OCI-LY3 (cell line): ENCODE measurements at regions not wholly inside any gene's neighbourhood (a gene's known extent, or its start where the extent isn't known, plus 50 kb on each side); places are given as distances from the start of the nearest gene placed in this dataset.

Experiments
- H2AFZ ChIP-seq: fragments of 200-600, 300-600 bp; shearing (Covaris generic); 2 replicates; pipeline ENCODE4 v1.6.0; 2014; ENCODE audit warnings: antibody characterized with exemption, low read depth, low read length
- H3K27ac ChIP-seq: fragments of 200-600, 300-600 bp; sonication (generic); 2 replicates; pipeline ENCODE4 v1.5.1; 2014; ENCODE audit warnings: mild to moderate bottlenecking, low read length, moderate library complexity, mixed read lengths
- H3K27me3 ChIP-seq: fragments of 200-600, 300-600 bp; sonication (generic); 2 replicates; pipeline ENCODE4 v1.6.1; 2014; ENCODE audit warnings: low read depth, low read length, mixed read lengths
- H3K36me3 ChIP-seq: fragments of 200-600, 300-600 bp; sonication (generic); replicated peaks from 2 replicates; pipeline ENCODE3; 2014; ENCODE audit warnings: low read depth, low read length, mixed read lengths
- H3K4me1 ChIP-seq: fragments of 300-600, 200-600 bp; sonication (generic); 2 replicates; pipeline ENCODE4 v1.6.1; 2014; ENCODE audit warnings: low read length, mixed read lengths
- H3K4me2 ChIP-seq: fragments of 200-600, 300-600 bp; sonication (generic); 2 replicates; pipeline ENCODE4 v1.6.1; 2014; ENCODE audit warnings: low read length, mixed read lengths
- H3K4me3 ChIP-seq: fragments of 300-600, 200-600 bp; sonication (generic); 2 replicates; pipeline ENCODE4 v1.5.1; 2014; ENCODE audit warnings: antibody characterized with exemption, mild to moderate bottlenecking, low read length, moderate library complexity
- H3K79me2 ChIP-seq: fragments of 300-600, 200-600 bp; shearing (Covaris generic); 2 replicates; pipeline ENCODE4 v1.6.1; 2014; ENCODE audit warnings: mild to moderate bottlenecking, low read length, mixed read lengths
- H3K9ac ChIP-seq: fragments of 300-600, 200-600 bp; shearing (Covaris generic); 2 replicates; pipeline ENCODE4 v1.6.0; 2014; ENCODE audit warnings: mild to moderate bottlenecking, low read length, moderate library complexity
- H3K9me3 ChIP-seq: fragments of 200-600, 300-600 bp; shearing (Covaris generic); 2 replicates; pipeline ENCODE4 v1.6.1; 2014; ENCODE audit warnings: low read length, mixed read lengths; ENCODE audit not compliant: insufficient read depth
- H4K20me1 ChIP-seq: fragments of 200-600, 300-600 bp; sonication (generic); 2 replicates; pipeline ENCODE4 v1.6.1; 2016; ENCODE audit warnings: low read length, mixed read lengths; ENCODE audit not compliant: insufficient read depth
- EZH2phosphoT487 ChIP-seq: fragments of 200-600 bp; shearing (Covaris generic); IDR thresholded peaks from 2 replicates; pipeline ENCODE4 v1.6.1; 2018; ENCODE audit warnings: antibody characterized with exemption, mixed run types, low read depth
- TF ChIP-seq, protein P1 (sequence below): fragments of 200-600, 300-600 bp; sonication (generic); IDR thresholded peaks from 2 replicates; pipeline ENCODE4 v1.5.1; 2014; ENCODE audit warnings: antibody characterized with exemption, low read length, low read depth

DNA sequence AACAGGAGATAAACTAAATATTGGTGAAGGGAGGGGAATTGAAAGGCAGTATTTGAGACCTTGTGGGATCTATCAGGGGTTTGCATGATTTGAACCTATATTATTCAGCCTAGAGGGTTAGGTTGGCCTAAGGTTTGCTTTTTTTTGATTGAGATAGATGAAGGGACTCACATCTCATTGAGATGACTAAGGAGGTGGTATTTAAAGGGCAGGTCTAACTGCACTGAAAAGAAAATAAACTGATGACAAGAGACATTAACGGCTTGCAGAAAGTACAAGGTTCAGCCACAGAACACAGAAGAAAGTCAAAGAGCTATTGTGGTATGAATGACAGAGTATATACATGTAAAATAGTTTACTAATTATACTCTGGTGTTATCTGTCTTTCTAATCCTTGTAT lies 412.7 kb downstream of the CDH10 start:
- H2AFZ ChIP-seq = no peak overlapping the region
- H3K4me3 ChIP-seq = no peak overlapping the region
- no peaks in the 10 kb centered on the region for H3K36me3 ChIP-seq
- TF ChIP-seq EZH2phosphoT487 = no peak
- TF ChIP-seq, protein P1, sequence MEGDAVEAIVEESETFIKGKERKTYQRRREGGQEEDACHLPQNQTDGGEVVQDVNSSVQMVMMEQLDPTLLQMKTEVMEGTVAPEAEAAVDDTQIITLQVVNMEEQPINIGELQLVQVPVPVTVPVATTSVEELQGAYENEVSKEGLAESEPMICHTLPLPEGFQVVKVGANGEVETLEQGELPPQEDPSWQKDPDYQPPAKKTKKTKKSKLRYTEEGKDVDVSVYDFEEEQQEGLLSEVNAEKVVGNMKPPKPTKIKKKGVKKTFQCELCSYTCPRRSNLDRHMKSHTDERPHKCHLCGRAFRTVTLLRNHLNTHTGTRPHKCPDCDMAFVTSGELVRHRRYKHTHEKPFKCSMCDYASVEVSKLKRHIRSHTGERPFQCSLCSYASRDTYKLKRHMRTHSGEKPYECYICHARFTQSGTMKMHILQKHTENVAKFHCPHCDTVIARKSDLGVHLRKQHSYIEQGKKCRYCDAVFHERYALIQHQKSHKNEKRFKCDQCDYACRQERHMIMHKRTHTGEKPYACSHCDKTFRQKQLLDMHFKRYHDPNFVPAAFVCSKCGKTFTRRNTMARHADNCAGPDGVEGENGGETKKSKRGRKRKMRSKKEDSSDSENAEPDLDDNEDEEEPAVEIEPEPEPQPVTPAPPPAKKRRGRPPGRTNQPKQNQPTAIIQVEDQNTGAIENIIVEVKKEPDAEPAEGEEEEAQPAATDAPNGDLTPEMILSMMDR = no peak
- no peak overlapping the region for H3K9ac ChIP-seq
- H3K27ac ChIP-seq = no peak overlapping the region
- H3K9me3 ChIP-seq = no peaks in the 10 kb centered on the region
- H3K79me2 ChIP-seq = no peaks in the 10 kb centered on the region
- H3K27me3 ChIP-seq = no peaks in the 10 kb centered on the region
- H3K4me2 ChIP-seq = no peak overlapping the region
- H4K20me1 ChIP-seq = no peaks in the 10 kb centered on the region
- H3K4me1 ChIP-seq = peaks cover 8% of the 10 kb centered on the region

DNA sequence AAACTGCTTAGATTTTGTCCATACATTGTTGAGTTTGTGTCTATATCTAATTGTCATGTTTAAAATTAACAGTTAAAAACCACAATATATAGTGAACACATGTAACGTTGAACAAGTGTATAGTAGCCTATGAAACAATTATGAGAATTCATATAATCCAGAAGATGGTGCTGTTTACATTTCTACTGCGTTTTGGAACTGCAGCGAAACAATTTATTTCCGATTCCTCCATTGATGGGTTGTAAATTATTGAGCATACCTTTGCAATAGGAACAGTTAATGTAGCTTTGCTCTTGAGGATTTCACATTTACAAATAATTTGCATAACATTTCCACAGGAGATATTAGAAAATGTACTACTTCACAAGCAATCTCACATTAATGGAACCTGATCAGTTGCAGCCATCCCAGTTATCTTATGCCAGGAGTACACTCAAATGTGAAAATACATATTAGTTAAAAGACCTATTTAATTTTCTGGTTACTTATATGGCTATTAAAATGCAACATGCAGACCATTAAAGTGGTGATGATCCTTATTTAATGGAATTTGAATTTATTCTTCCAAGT lies 411.8 kb downstream of the CDH10 start:
- Histone ChIP-seq H3K79me2 (no peaks in the 10 kb centered on the region), H3K36me3 (no peaks in the 10 kb centered on the region), H3K4me1 (peaks cover 8% of the 10 kb centered on the region), H3K9ac (no peak overlapping the region), H3K4me2 (no peak overlapping the region), H4K20me1 (no peaks in the 10 kb centered on the region), H3K27ac (no peak overlapping the region), H2AFZ (no peak overlapping the region), H3K9me3 (no peaks in the 10 kb centered on the region), H3K4me3 (no peak overlapping the region), H3K27me3 (no peaks in the 10 kb centered on the region)
- no peak for TF ChIP-seq EZH2phosphoT487
- TF ChIP-seq, protein P1 = peak; percentile 50

DNA sequence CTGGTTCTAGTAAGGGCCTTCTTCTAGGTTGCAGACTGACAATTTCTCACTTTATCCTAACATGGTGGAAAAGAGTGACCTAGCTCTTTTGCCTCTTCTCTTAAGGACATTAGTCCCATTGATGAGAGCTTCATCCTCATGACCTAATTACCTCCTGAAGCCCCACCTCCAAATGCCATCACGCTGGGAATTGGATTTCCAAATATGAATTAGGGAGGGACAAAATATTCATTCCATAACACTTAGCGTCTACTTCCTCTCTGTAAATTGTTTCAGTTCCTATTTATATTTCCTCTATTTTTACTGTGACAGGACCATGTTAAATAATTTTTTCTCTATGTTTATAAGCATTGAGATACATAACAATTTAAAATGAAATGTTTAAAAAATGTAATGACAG lies 408.8 kb downstream of the CDH10 start:
- Histone ChIP-seq H3K9me3 (no peaks in the 10 kb centered on the region), H3K4me2 (no peak overlapping the region), H3K4me1 (peaks cover 8% of the 10 kb centered on the region), H3K9ac (no peak overlapping the region), H3K27me3 (no peaks in the 10 kb centered on the region), H3K27ac (no peak overlapping the region), H3K4me3 (no peak overlapping the region), H3K36me3 (no peaks in the 10 kb centered on the region), H2AFZ (no peak overlapping the region), H3K79me2 (no peaks in the 10 kb centered on the region), H4K20me1 (no peaks in the 10 kb centered on the region)
- TF ChIP-seq, protein P1 = no peak
- no peak for TF ChIP-seq EZH2phosphoT487

DNA sequence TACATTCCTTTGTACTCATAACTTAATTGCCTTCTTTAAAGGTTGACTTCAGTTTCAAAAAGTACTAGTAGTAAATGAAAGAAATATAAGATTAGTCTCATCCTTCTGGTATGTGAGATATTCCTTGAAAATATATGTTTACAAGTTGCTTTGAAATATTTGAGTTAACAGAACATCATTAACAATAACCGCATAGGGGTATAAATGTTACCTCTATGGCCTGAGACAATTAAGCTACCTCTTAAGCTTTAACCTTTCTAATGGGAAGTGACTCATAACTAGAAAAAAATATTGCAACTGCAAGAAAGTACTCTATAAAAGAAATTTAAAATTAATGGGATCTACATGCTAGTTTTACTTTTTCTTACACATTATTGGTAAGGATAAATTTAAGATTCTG lies 399.0 kb downstream of the CDH10 start:
- TF ChIP-seq EZH2phosphoT487 = no peak
- TF ChIP-seq, protein P1 = no peak
- H4K20me1 ChIP-seq = no peaks in the 10 kb centered on the region
- no peak overlapping the region for H2AFZ ChIP-seq

More for the DNA sequence above, 399.0 kb downstream of the CDH10 start:
- H3K27ac ChIP-seq = no peak overlapping the region
- no peaks in the 10 kb centered on the region for H3K9me3 ChIP-seq
- no peak overlapping the region for H3K4me3 ChIP-seq
- no peaks in the 10 kb centered on the region for H3K79me2 ChIP-seq
- H3K4me2 ChIP-seq = no peak overlapping the region
- H3K9ac ChIP-seq = no peak overlapping the region
- no peaks in the 10 kb centered on the region for H3K36me3 ChIP-seq
- no peaks in the 10 kb centered on the region for H3K4me1 ChIP-seq
- H3K27me3 ChIP-seq = no peaks in the 10 kb centered on the region
